Liver (tissue), 8 donors: ENCODE measurements at regions not wholly inside any gene's neighbourhood (a gene's known extent, or its start where the extent isn't known, plus 50 kb on each side); places are given as distances from the start of the nearest gene placed in this dataset.

Source experiments
- DNase-seq: peaks from one replicate; pipeline ENCODE4 v3.0.0-alpha.2; 2017; ENCODE audit warnings: low spot score
- H3K27ac ChIP-seq, 2 donors: one replicate each; pipeline ENCODE4 v1.7.0; 2013; ENCODE audit warnings: inconsistent platforms in 2 of 2, low read length in 2 of 2, control low read depth in 1 of 2, low read depth in 1 of 2, mild to moderate bottlenecking in 1 of 2
- H3K27me3 ChIP-seq, 4 donors: one replicate each; pipeline versions ENCODE4 v1.6.1 to v1.7.0; 2013; ENCODE audit warnings: low read length in 3 of 4, inconsistent platforms in 1 of 4, mild to moderate bottlenecking in 1 of 4, moderate library complexity in 1 of 4; ENCODE audit not compliant: control insufficient read depth in 4 of 4, insufficient read depth in 4 of 4
- H3K36me3 ChIP-seq, 4 donors: one replicate each; pipeline versions ENCODE4 v1.6.1 to v1.7.0; 2013; ENCODE audit warnings: low read length in 3 of 4, mild to moderate bottlenecking in 3 of 4, low read depth in 1 of 4, moderate library complexity in 1 of 4; ENCODE audit not compliant: control insufficient read depth in 4 of 4, insufficient read depth in 3 of 4
- H3K4me1 ChIP-seq, 4 donors: one replicate each; pipeline versions ENCODE4 v1.6.1 to v1.7.0; 2013; ENCODE audit warnings: low read length in 3 of 4, mild to moderate bottlenecking in 3 of 4, moderate library complexity in 1 of 4; ENCODE audit not compliant: control insufficient read depth in 4 of 4, insufficient read depth in 4 of 4
- H3K4me3 ChIP-seq, 3 donors: one replicate each; pipeline versions ENCODE4 v1.6.1 to v1.7.0; 2013; ENCODE audit warnings: low read length in 3 of 3, control low read depth in 1 of 3, low read depth in 1 of 3, mild to moderate bottlenecking in 1 of 3
- H3K9ac ChIP-seq, 2 donors: one replicate each; pipeline ENCODE4 v1.7.0; 2013; ENCODE audit warnings: low read length in 2 of 2, mild to moderate bottlenecking in 2 of 2, moderate library complexity in 2 of 2, control low read depth in 1 of 2, low read depth in 1 of 2
- H3K9me3 ChIP-seq, 4 donors: one replicate each; pipeline versions ENCODE4 v1.6.1 to v1.7.0; 2013; ENCODE audit warnings: low read length in 3 of 4; ENCODE audit not compliant: control insufficient read depth in 4 of 4
- ATF3 ChIP-seq: IDR thresholded peaks from 2 replicates; pipeline ENCODE4 v1.6.1; 2016; ENCODE audit warnings: antibody characterized with exemption
- CTCF ChIP-seq: fragments of 150-350 bp; IDR thresholded peaks from 2 replicates; pipeline ENCODE4 v1.5.1; 2017; ENCODE audit warnings: improper control_type of control experiment, low read depth, low read length; ENCODE audit not compliant: missing input control
- EGR1 ChIP-seq, 2 donors: IDR thresholded peaks; 2 replicates each; pipeline ENCODE4 v1.6.1; 2016 to 2018; ENCODE audit warnings: antibody characterized with exemption in 2 of 2, low read depth in 2 of 2
- FOXA1 ChIP-seq: IDR thresholded peaks from 2 replicates; pipeline ENCODE4 v1.6.1; 2016; ENCODE audit warnings: antibody characterized with exemption
- FOXA2 ChIP-seq: IDR thresholded peaks from 2 replicates; pipeline ENCODE4 v1.6.1; 2016; ENCODE audit warnings: antibody characterized with exemption
- GABPA ChIP-seq, 2 donors: IDR thresholded peaks in 1 of 2; conservative IDR thresholded peaks in 1 of 2; 2 replicates each; pipeline ENCODE4 v1.6.1; 2016; ENCODE audit warnings: antibody characterized with exemption in 2 of 2, mild to moderate bottlenecking in 1 of 2, moderate library complexity in 1 of 2
- HNF4A ChIP-seq, 2 donors: conservative IDR thresholded peaks; 2 replicates each; pipeline ENCODE4 v1.6.1; 2016; ENCODE audit warnings: antibody characterized with exemption in 2 of 2, mild to moderate bottlenecking in 2 of 2
- HNF4G ChIP-seq: IDR thresholded peaks from 2 replicates; pipeline ENCODE4 v1.6.1; 2016; ENCODE audit warnings: antibody characterized with exemption
- JUND ChIP-seq, 2 donors: IDR thresholded peaks; 2 replicates each; pipeline ENCODE4 v1.6.1; 2016; ENCODE audit warnings: antibody characterized with exemption in 2 of 2
- MAX ChIP-seq: IDR thresholded peaks from 2 replicates; pipeline ENCODE4 v1.6.1; 2016; ENCODE audit warnings: antibody characterized with exemption
- NR2F2 ChIP-seq: IDR thresholded peaks from 2 replicates; pipeline ENCODE4 v1.6.1; 2016; ENCODE audit warnings: antibody characterized with exemption
- RAD21 ChIP-seq, 2 donors: IDR thresholded peaks; 2 replicates each; pipeline ENCODE4 v1.6.1; 2016; ENCODE audit warnings: antibody characterized with exemption in 2 of 2, mild to moderate bottlenecking in 2 of 2
- REST ChIP-seq: IDR thresholded peaks from 2 replicates; pipeline ENCODE4 v1.6.1; 2016; ENCODE audit warnings: antibody characterized with exemption, mild to moderate bottlenecking
- RXRA ChIP-seq, 2 donors: IDR thresholded peaks; 2 replicates each; pipeline ENCODE4 v1.6.1; 2017 to 2018; ENCODE audit warnings: antibody characterized with exemption in 2 of 2, mild to moderate bottlenecking in 1 of 2
- SP1 ChIP-seq: IDR thresholded peaks from 2 replicates; pipeline ENCODE4 v1.6.1; 2018; ENCODE audit warnings: antibody characterized with exemption, mild to moderate bottlenecking
- TAF1 ChIP-seq: conservative IDR thresholded peaks from 2 replicates; pipeline ENCODE4 v1.6.1; 2016; ENCODE audit warnings: antibody characterized with exemption, mild to moderate bottlenecking
- YY1 ChIP-seq: IDR thresholded peaks from 2 replicates; pipeline ENCODE4 v1.6.1; 2016; ENCODE audit warnings: antibody characterized with exemption, mild to moderate bottlenecking
- ZBTB33 ChIP-seq: IDR thresholded peaks from 2 replicates; pipeline ENCODE4 v1.6.1; 2016; ENCODE audit warnings: antibody characterized with exemption
- WGBS: extraction: QIAGEN DNeasy Blood & Tissue Kit; methylation state at CpG from one replicate; pipeline ENCODE4 v1.1.7; 2013; 5-methylcytosine and 5-hydroxymethylcytosine counted together
- donor health status: healthy.
- donor health status: healthy.
- donor health status: healthy.
- donor health status: healthy.
- donor health status: healthy.

- WGBS, result 83% methylated on average over 15 of the region's 15 CpGs
- Histone ChIP-seq H3K27me3 (no peaks in the 10 kb centered on the region), H3K4me1 (no peaks in the 10 kb centered on the region), H3K9me3 (no peaks in the 10 kb centered on the region), H3K36me3 (no peaks in the 10 kb centered on the region), H3K4me3 (no peak overlapping the region), H3K9ac (no peak overlapping the region), H3K27ac (no peak overlapping the region)
- DNase-seq, result no peak
- TF ChIP-seq FOXA1 (no peak), HNF4G (no peak), ZBTB33 (no peak), SP1 (no peak), NR2F2 (no peak), TAF1 (no peak), CTCF (no peak), YY1 (no peak), GABPA (IDR thresholded peaks at IDR 0.05 in 1 of 2, conservative IDR thresholded peaks at IDR 0.05 in 1 of 2) (no peak), REST (no peak), RXRA (IDR thresholded peaks at IDR 0.05) (no peak), MAX (no peak), ATF3 (no peak), HNF4A (conservative IDR thresholded peaks at IDR 0.05) (no peak), RAD21 (IDR thresholded peaks at IDR 0.05) (no peak), FOXA2 (no peak), JUND (IDR thresholded peaks at IDR 0.05) (no peak), EGR1 (IDR thresholded peaks at IDR 0.05; ENCODE audit: low read depth in 2 of 2) (no peak)
Measured at GRCh38 chr6:14713008-14713960, 532.6 kb upstream of the JARID2 start.
